GM23248 (cell line): ENCODE measurements at regions not wholly inside any gene's neighbourhood (a gene's known extent, or its start where the extent isn't known, plus 50 kb on each side); places are given as distances from the start of the nearest gene placed in this dataset.

Source experiments
- DNase-seq: peaks from one replicate; pipeline ENCODE4 v3.0.0-alpha.2; 2015
- H2AFZ ChIP-seq: fragments of 200-600 bp; sonication (generic); 2 replicates; pipeline ENCODE4 v1.6.1; 2016; ENCODE audit warnings: antibody characterized with exemption
- H3F3A ChIP-seq: fragments of 200-600 bp; sonication (generic); 2 replicates; pipeline ENCODE4 v1.6.1; 2016; ENCODE audit warnings: mild to moderate bottlenecking, antibody characterized with exemption, mixed run types; ENCODE audit not compliant: insufficient read depth
- H3K27ac ChIP-seq: fragments of 200-600 bp; sonication (generic); 2 replicates; pipeline ENCODE4 v1.5.1; 2016; ENCODE audit warnings: mild to moderate bottlenecking
- H3K27me3 ChIP-seq: fragments of 200-600 bp; sonication (generic); replicated peaks from 2 replicates; pipeline ENCODE4 v1.6.1; 2016; ENCODE audit warnings: mild to moderate bottlenecking; ENCODE audit not compliant: insufficient read depth
- H3K36me3 ChIP-seq: fragments of 200-600 bp; sonication (generic); 2 replicates; pipeline ENCODE4 v1.6.1; 2016; ENCODE audit warnings: low read depth, mild to moderate bottlenecking
- H3K4me1 ChIP-seq: fragments of 200-600 bp; sonication (generic); 2 replicates; pipeline ENCODE4 v1.6.1; 2016; ENCODE audit warnings: mild to moderate bottlenecking; ENCODE audit not compliant: insufficient read depth
- H3K4me2 ChIP-seq: fragments of 200-600 bp; sonication (generic); one replicate; pipeline ENCODE4 v1.6.1; 2016; ENCODE audit warnings: mild to moderate bottlenecking; ENCODE audit not compliant: unreplicated experiment
- H3K4me3 ChIP-seq: fragments of 200-600 bp; sonication (generic); 2 replicates; pipeline ENCODE4 v1.5.1; 2016; ENCODE audit warnings: mild to moderate bottlenecking
- H3K79me2 ChIP-seq: fragments of 200-600 bp; sonication (generic); 2 replicates; pipeline ENCODE4 v1.6.1; 2016; ENCODE audit warnings: mild to moderate bottlenecking; ENCODE audit not compliant: insufficient read depth
- H3K9ac ChIP-seq: fragments of 200-600 bp; sonication (generic); 2 replicates; pipeline ENCODE4 v1.6.1; 2016; ENCODE audit warnings: mild to moderate bottlenecking
- H3K9me2 ChIP-seq: fragments of 200-600 bp; sonication (generic); 2 replicates; pipeline ENCODE4 v1.6.1; 2016; ENCODE audit warnings: mixed run types, mild to moderate bottlenecking, moderate library complexity; ENCODE audit not compliant: insufficient read depth
- H3K9me3 ChIP-seq: fragments of 200-600 bp; sonication (generic); one replicate; pipeline ENCODE4 v1.6.1; 2017; ENCODE audit warnings: low read depth
- H4K20me1 ChIP-seq: fragments of 200-600 bp; sonication (generic); 2 replicates; pipeline ENCODE4 v1.6.0; 2016; ENCODE audit not compliant: insufficient read depth
- EZH2 ChIP-seq: fragments of 200-600 bp; sonication (generic); IDR thresholded peaks from 2 replicates; pipeline ENCODE4 v1.6.1; 2018; ENCODE audit warnings: antibody characterized with exemption, mild to moderate bottlenecking; ENCODE audit not compliant: insufficient read depth, poor library complexity, severe bottlenecking
- EZH2phosphoT487 ChIP-seq: fragments of 200-600 bp; sonication (generic); IDR thresholded peaks from 2 replicates; pipeline ENCODE4 v1.6.1; 2018; ENCODE audit warnings: antibody characterized with exemption, moderate library complexity, mild to moderate bottlenecking, low read depth; ENCODE audit not compliant: insufficient read depth
- WGBS, 2 experiments: methylation state at CpG; one replicate each; pipeline ENCODE4 v1.1.6; 2015 to 2017; ENCODE audit warnings: low lambda C conversion rate in 2 of 2, low coverage in 1 of 2; ENCODE audit errors: missing lambda C conversion rate in 2 of 2; 5-methylcytosine and 5-hydroxymethylcytosine counted together
- in situ Hi-C: fragments of 300-500 bp; cut with MboI; formaldehyde crosslinking; loops from 2 replicates; pipeline ENCODE4 v1.15.0; 2020

DNA sequence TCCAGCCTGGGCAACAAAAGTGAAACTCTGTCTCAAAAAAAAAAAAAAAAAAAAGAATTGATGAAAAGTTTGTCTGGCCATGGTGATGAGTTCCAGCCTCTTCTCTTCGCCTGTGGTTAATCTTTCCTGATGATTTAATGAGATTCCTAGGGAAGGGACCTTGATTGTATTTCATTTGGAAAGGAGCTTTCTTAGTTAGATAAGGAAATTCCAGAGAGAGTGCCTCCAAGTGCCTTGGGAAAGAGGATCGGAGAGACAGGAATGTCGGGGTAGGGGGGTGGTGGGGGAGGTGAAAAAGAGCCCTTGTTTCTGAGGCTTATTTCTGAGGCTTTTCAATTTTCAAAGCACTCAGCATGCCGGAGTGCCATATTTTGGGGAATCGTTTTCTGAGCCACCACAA lies 93.2 kb upstream of the SIAH1 start:
- H3K4me2 ChIP-seq: no peak overlapping the region
- in situ Hi-C loops: no loop called here
- no peak overlapping the region for H3K4me3 ChIP-seq
- H3K9ac ChIP-seq: no peak overlapping the region
- H3F3A ChIP-seq: no peaks in the 10 kb centered on the region
- no peak for TF ChIP-seq EZH2phosphoT487
- no peak for TF ChIP-seq EZH2
- no peaks in the 10 kb centered on the region for H3K4me1 ChIP-seq
- no peaks in the 10 kb centered on the region for H3K79me2 ChIP-seq
- no peak for DNase-seq
- no peak overlapping the region for H3K27ac ChIP-seq
- H3K9me2 ChIP-seq: no peaks in the 10 kb centered on the region
- no peaks in the 10 kb centered on the region for H4K20me1 ChIP-seq
- H2AFZ ChIP-seq: no peak overlapping the region
- H3K36me3 ChIP-seq: no peaks in the 10 kb centered on the region
- no peaks in the 10 kb centered on the region for H3K27me3 ChIP-seq
- no peaks in the 10 kb centered on the region for H3K9me3 ChIP-seq
- WGBS, 2 experiments: 54 to 58% methylated on average over 5 of the region's 5 CpGs

DNA sequence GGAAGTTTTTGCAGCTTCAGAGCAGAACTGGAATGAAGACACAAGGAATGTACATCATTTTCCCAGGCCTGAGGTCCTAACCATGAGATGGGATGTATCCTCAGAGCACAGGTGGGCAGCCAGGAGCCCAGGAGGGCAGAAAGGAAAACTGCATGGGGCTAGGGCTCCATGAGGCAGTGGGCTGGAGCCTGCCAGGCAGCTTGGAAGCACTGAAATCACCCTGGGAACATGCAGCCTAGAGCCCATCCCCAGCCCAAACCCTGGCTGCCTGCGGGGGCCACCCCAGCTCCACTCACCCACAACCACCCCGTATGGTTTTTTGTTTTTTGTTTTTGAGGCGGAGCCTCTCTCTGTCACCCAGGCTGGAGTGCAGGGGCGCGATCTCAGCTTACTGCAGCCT lies 86.2 kb upstream of the SIAH1 start:
- in situ Hi-C loops: no loop called here
- Histone ChIP-seq H3K27ac (no peak overlapping the region), H3K4me2 (no peak overlapping the region), H3K9me3 (peaks cover 3% of the 10 kb centered on the region), H3F3A (no peaks in the 10 kb centered on the region), H3K27me3 (no peaks in the 10 kb centered on the region), H3K79me2 (no peaks in the 10 kb centered on the region), H2AFZ (no peak overlapping the region), H3K36me3 (no peaks in the 10 kb centered on the region), H3K4me3 (no peak overlapping the region), H3K9ac (no peak overlapping the region), H4K20me1 (no peaks in the 10 kb centered on the region), H3K9me2 (no peaks in the 10 kb centered on the region), H3K4me1 (no peaks in the 10 kb centered on the region)
- TF ChIP-seq EZH2 (no peak), EZH2phosphoT487 (no peak)
- WGBS, 2 experiments: 79 to 81% methylated on average over 5 of the region's 5 CpGs
- DNase-seq: no peak

DNA sequence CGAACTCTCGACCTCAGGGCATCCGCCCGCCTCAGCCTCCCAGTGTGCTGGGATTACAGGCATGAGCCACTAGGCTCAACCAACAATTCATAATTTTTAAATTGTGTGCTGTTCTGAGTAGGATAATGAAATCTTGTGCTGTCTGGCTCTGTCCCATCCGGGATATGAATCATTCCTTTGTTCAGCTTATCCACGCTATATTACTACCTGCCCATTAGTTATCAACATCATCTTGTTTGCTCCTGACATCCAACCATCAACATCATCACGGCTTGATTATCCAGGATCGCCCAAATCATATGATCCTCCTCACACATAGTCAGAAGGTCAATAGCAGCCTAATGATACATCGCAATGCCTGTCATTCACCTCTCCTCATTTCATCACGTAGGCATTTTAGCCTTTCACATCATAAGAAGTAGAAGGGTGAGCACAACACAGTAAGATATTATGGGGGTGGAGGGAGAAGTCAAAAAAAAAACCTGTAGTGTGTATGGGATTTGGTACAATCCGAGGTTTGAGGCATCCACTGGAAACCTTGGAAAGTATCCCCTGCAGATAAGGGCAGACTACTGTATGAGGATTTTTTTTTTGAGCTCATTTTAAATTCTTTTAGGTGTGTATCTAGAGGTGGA lies 77.0 kb upstream of the SIAH1 start:
- no peaks in the 10 kb centered on the region for H3K9me2 ChIP-seq
- no peak for TF ChIP-seq EZH2
- no peak for TF ChIP-seq EZH2phosphoT487
- peaks cover 18% of the 10 kb centered on the region for H3F3A ChIP-seq
- H3K27me3 ChIP-seq: no peaks in the 10 kb centered on the region
- no peaks in the 10 kb centered on the region for H3K79me2 ChIP-seq
- no peak overlapping the region for H3K9ac ChIP-seq
- peaks cover 1% of the 10 kb centered on the region for H3K9me3 ChIP-seq
- H4K20me1 ChIP-seq: no peaks in the 10 kb centered on the region
- no peak overlapping the region for H3K4me3 ChIP-seq
- peaks cover 9% of the 10 kb centered on the region for H3K4me1 ChIP-seq
- in situ Hi-C loops: no loop called here
- H3K27ac ChIP-seq: no peak overlapping the region
- no peaks in the 10 kb centered on the region for H3K36me3 ChIP-seq
- no peak for DNase-seq
- 82 to 87% methylated on average over 11 of the region's 11 CpGs for WGBS, 2 experiments
- no peak overlapping the region for H2AFZ ChIP-seq
- no peak overlapping the region for H3K4me2 ChIP-seq

DNA sequence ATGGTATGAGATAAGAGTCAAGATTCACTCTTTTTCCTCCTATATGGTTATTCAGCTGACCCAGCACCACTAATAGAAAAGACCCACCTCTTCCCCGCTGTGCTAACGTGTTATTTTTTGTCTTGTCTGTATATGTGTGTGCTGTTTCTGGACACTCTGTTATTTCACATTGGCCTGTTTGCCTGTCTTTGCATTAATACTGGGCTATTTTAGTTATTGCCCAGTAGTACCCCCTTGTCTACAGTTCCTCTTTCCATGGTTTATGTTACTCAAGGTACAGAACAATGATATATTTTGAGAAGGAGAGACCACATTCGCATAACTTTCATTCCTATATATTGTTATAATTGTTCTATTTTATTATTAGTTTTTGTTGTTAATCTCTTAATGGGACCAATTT lies 74.0 kb upstream of the SIAH1 start:
- H3K9me3 ChIP-seq: no peaks in the 10 kb centered on the region
- peaks cover 9% of the 10 kb centered on the region for H3K4me1 ChIP-seq
- H3K9me2 ChIP-seq: no peaks in the 10 kb centered on the region
- H4K20me1 ChIP-seq: no peaks in the 10 kb centered on the region
- WGBS, 2 experiments: 96% methylated on average over 3 of the region's 3 CpGs
- H3K4me2 ChIP-seq: no peak overlapping the region
- no peak overlapping the region for H3K9ac ChIP-seq
- no peaks in the 10 kb centered on the region for H3K27me3 ChIP-seq
- no peaks in the 10 kb centered on the region for H3K36me3 ChIP-seq
- no peak overlapping the region for H3K4me3 ChIP-seq
- H3K79me2 ChIP-seq: no peaks in the 10 kb centered on the region
- peaks cover 18% of the 10 kb centered on the region for H3F3A ChIP-seq
- DNase-seq: no peak
- H3K27ac ChIP-seq: no peak overlapping the region
- TF ChIP-seq EZH2: no peak
- TF ChIP-seq EZH2phosphoT487: no peak
- in situ Hi-C loops: no loop called here
- no peak overlapping the region for H2AFZ ChIP-seq

DNA sequence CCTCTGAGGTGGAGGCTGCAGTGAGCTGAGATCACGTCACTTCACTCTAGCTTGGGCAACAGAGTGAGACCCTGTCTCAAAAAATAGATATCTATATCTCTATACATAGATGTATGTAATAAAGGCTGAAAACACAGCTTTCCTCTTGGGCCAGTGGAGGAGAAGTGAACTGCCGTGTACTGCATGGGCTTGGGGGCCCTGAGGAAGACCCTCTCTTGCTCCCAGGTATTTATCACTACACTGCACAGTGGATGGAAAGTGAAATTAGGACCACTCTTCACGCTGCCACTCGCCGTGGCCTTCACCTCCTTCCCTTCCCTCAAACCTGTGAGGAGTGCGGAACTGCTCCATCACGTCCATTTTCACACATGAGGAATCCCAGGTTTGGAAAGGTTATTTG lies 68.8 kb upstream of the SIAH1 start:
- H3K4me1 ChIP-seq: peaks cover 17% of the 10 kb centered on the region
- no peaks in the 10 kb centered on the region for H4K20me1 ChIP-seq
- H3K4me3 ChIP-seq: no peak overlapping the region
- H3K9me2 ChIP-seq: no peaks in the 10 kb centered on the region
- TF ChIP-seq EZH2phosphoT487: no peak
- no peak for TF ChIP-seq EZH2
- no peak overlapping the region for H3K9ac ChIP-seq
- DNase-seq: no peak
- H3K36me3 ChIP-seq: no peaks in the 10 kb centered on the region
- H2AFZ ChIP-seq: no peak overlapping the region
- WGBS, 2 experiments: 87 to 91% methylated on average over 7 of the region's 7 CpGs
- H3K79me2 ChIP-seq: no peaks in the 10 kb centered on the region
- H3K27ac ChIP-seq: no peak overlapping the region
- H3K4me2 ChIP-seq: no peak overlapping the region
- H3K27me3 ChIP-seq: no peaks in the 10 kb centered on the region
- in situ Hi-C loops: no loop called here
- H3F3A ChIP-seq: peaks cover 11% of the 10 kb centered on the region
- H3K9me3 ChIP-seq: no peaks in the 10 kb centered on the region
